ENCODE measurements at regions not wholly inside any gene's neighbourhood (a gene's known extent, or its start where the extent isn't known, plus 50 kb on each side); places are given as distances from the start of the nearest gene placed in this dataset.

- no peak overlapping the region for H3K4me3 ChIP-seq (ENCODE audit: low read length)
- no peak for DNase-seq (ENCODE audit: low read depth)
- no peak for TF ChIP-seq CTCF (conservative IDR thresholded peaks at IDR 0.05; ENCODE audit: low read length)
Measured at GRCh38 chr9:116095403-116095802, 58.2 kb upstream of the PAPPA start.

- no peak overlapping the region for H3K4me3 ChIP-seq (ENCODE audit: low read length)
- no peak for DNase-seq (ENCODE audit: low read depth)
- TF ChIP-seq CTCF (conservative IDR thresholded peaks at IDR 0.05; ENCODE audit: low read length), result no peak
Measured at GRCh38 chr9:116096046-116096445, 57.5 kb upstream of the PAPPA start.

GRCh38 chr9:116096853-116097252 is 56.7 kb upstream of the PAPPA start:
- no peak overlapping the region for H3K4me3 ChIP-seq (ENCODE audit: low read length)
- DNase-seq (ENCODE audit: low read depth), result no peak
- TF ChIP-seq CTCF (conservative IDR thresholded peaks at IDR 0.05; ENCODE audit: low read length), result no peak

- no peak for DNase-seq (ENCODE audit: low read depth)
- TF ChIP-seq CTCF (conservative IDR thresholded peaks at IDR 0.05; ENCODE audit: low read length), result no peak
- H3K4me3 ChIP-seq (ENCODE audit: low read length), result no peak overlapping the region
Measured at GRCh38 chr9:116098476-116098875, 55.1 kb upstream of the PAPPA start.

GRCh38 chr9:116099821-116100220 is 53.8 kb upstream of the PAPPA start:
- H3K4me3 ChIP-seq (ENCODE audit: low read length), result no peak overlapping the region
- peak; percentile 42 for DNase-seq (ENCODE audit: low read depth)
- no peak for TF ChIP-seq CTCF (conservative IDR thresholded peaks at IDR 0.05; ENCODE audit: low read length)

- no peak overlapping the region for H3K4me3 ChIP-seq (ENCODE audit: low read length)
- DNase-seq (ENCODE audit: low read depth), result no peak
- no peak for TF ChIP-seq CTCF (conservative IDR thresholded peaks at IDR 0.05; ENCODE audit: low read length)
Measured at GRCh38 chr9:116100711-116101121, 52.9 kb upstream of the PAPPA start.

- peak; percentile 71 for DNase-seq (ENCODE audit: low read depth)
- no peak for TF ChIP-seq CTCF (conservative IDR thresholded peaks at IDR 0.05; ENCODE audit: low read length)
- no peak overlapping the region for H3K4me3 ChIP-seq (ENCODE audit: low read length)
Measured at GRCh38 chr9:116101516-116101915, 52.1 kb upstream of the PAPPA start.

Data from AG10803 (cell line).